Neuron (in vitro differentiated cells): ENCODE measurements at regions not wholly inside any gene's neighbourhood (a gene's known extent, or its start where the extent isn't known, plus 50 kb on each side); places are given as distances from the start of the nearest gene placed in this dataset.

Experiments
- H2AFZ ChIP-seq: one replicate; pipeline ENCODE4 v1.6.1; 2013; ENCODE audit warnings: low read depth, mild to moderate bottlenecking, inconsistent platforms, low read length, moderate library complexity
- H3K27me3 ChIP-seq: one replicate; pipeline ENCODE4 v1.6.1; 2013; ENCODE audit warnings: low read length; ENCODE audit not compliant: insufficient read depth
- H3K36me3 ChIP-seq: one replicate; pipeline ENCODE4 v1.6.1; 2013; ENCODE audit warnings: low read length; ENCODE audit not compliant: insufficient read depth
- H3K4me1 ChIP-seq: one replicate; pipeline ENCODE4 v1.6.1; 2013; ENCODE audit warnings: low read length; ENCODE audit not compliant: insufficient read depth
- H3K4me3 ChIP-seq: 2 replicates; pipeline ENCODE4 v1.5.1; 2013; ENCODE audit warnings: mild to moderate bottlenecking, low read length, moderate library complexity
- H3K9me3 ChIP-seq: one replicate; pipeline ENCODE4 v1.6.1; 2013; ENCODE audit warnings: low read length

DNA sequence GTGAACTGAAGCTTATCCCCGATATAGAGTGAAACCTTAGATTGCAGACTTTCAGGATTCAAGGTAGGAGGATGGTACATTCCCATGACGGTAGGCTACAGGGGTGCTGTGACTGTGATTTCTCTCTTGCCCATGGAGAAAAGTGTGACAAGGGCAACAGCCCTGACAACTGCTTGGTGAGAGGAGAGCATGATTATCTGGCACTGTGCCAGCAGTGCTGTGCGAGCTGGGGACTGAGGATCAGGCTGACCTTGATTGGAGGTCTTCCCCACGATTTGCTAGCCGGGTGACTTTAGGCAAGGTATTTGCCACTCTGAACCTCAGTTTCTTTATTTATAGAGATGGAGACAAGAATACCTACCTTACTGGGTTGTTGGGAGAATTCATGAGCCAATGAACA is 229.5 kb downstream of the PTEN start:
- H3K4me3 ChIP-seq, result no peak overlapping the region
- no peaks in the 10 kb centered on the region for H3K9me3 ChIP-seq
- H3K27me3 ChIP-seq, result peaks cover 3% of the 10 kb centered on the region
- H2AFZ ChIP-seq, result no peak overlapping the region
- no peaks in the 10 kb centered on the region for H3K36me3 ChIP-seq
- H3K4me1 ChIP-seq, result no peaks in the 10 kb centered on the region

DNA sequence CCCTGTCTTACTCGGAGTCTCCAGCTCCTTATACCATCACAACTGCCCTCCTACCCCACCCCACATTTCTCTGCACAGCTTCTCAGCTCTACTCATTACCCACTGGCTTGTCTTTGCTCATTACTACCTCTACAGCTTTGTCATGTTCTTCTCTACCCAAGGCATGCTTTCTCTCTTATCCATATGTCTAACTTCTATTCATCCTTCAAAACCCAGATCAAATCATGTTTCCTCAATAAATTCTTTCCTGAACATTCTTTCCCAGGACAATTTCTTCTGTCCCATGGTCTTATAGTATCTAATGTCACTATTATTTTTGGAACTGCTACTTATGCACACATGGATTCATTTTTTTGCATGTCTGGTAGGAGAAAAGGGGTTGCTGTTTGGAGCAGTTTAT is 231.4 kb downstream of the PTEN start:
- Histone ChIP-seq H3K27me3 (peaks cover 3% of the 10 kb centered on the region), H2AFZ (no peak overlapping the region), H3K4me3 (no peak overlapping the region), H3K4me1 (no peaks in the 10 kb centered on the region), H3K9me3 (no peaks in the 10 kb centered on the region), H3K36me3 (no peaks in the 10 kb centered on the region)

DNA sequence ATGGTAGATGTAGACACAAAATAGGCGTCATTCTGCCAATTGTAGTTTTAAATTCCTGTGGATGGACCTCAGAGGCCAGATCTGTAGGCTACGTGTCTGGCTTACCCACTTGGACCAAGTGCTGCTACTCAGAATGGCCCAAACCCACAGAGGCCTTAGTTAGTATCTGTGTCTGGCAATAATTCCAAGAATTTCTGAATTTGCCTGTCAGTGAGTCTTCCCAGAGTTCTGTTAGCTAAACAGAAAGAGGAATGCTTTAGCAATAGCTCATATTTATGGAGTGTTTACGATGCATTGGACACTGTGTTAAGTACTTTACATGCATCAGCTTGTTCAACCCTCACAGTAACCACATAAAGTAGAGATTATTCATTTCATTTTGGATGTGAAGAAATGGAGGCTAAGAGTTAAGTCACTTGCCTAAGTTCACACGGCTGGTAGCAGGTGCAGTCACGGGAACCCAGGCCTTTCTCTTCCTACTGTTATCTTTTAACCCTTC is 231.8 kb downstream of the PTEN start:
- H3K27me3 ChIP-seq, result peaks cover 3% of the 10 kb centered on the region
- H3K4me3 ChIP-seq, result no peak overlapping the region
- H3K36me3 ChIP-seq, result no peaks in the 10 kb centered on the region
- H3K4me1 ChIP-seq, result no peaks in the 10 kb centered on the region
- H3K9me3 ChIP-seq, result no peaks in the 10 kb centered on the region
- no peak overlapping the region for H2AFZ ChIP-seq

DNA sequence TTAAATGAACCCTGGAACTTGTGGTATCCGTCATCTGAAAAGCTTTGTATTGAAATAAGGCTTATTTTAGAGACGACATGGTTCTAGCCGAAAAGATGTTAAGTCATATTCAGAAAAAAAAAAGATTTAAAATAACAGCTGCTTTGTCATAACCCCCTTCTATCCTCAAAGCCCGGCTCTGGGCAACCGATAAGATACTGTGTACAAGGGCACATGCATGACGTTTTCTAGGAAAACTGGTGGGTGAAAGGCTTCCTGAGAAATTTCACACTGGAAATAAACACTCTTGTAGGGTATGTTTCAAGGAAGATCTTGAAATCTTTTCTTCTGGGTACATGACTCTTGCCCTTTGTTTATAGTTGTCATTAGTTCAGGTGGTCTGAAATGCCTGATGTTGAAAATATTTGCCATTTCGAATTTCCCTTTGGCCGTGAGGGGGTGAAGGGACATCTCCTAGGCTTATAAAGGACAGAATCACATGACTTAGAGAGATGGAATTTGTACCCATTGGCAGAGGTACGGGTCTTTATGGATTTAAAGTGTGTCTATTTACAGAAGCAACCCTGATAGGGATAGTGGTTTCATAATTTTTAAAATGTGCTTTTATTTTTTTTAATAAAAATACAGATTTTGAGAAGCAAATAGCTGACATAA is 232.5 kb downstream of the PTEN start:
- H2AFZ ChIP-seq, result no peak overlapping the region
- H3K4me1 ChIP-seq, result no peaks in the 10 kb centered on the region
- H3K9me3 ChIP-seq, result no peaks in the 10 kb centered on the region
- peaks cover 3% of the 10 kb centered on the region for H3K27me3 ChIP-seq
- no peaks in the 10 kb centered on the region for H3K36me3 ChIP-seq
- no peak overlapping the region for H3K4me3 ChIP-seq

DNA sequence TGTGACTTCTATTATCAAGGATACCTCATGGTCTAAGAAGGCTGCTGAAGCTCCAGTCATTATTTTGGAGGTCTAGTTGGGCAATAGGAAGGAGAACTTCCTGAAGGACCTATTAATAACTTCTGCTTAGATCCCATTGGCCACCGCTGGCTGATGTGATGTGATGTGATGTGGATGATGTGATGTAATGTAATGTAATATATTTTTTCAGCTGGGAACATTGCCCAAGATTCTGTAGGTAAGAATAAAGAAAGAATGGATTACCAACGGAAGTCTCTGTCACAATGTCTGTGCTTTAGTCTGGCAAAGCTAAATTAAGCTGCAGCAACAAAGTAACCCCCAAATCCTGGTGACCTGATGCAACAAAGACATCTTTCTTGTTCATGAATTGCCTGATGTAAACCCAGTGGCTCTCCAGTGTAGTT is 233.7 kb downstream of the PTEN start:
- Histone ChIP-seq H3K9me3 (no peaks in the 10 kb centered on the region), H3K27me3 (no peaks in the 10 kb centered on the region), H3K4me1 (no peaks in the 10 kb centered on the region), H3K4me3 (no peak overlapping the region), H2AFZ (no peak overlapping the region), H3K36me3 (no peaks in the 10 kb centered on the region)

DNA sequence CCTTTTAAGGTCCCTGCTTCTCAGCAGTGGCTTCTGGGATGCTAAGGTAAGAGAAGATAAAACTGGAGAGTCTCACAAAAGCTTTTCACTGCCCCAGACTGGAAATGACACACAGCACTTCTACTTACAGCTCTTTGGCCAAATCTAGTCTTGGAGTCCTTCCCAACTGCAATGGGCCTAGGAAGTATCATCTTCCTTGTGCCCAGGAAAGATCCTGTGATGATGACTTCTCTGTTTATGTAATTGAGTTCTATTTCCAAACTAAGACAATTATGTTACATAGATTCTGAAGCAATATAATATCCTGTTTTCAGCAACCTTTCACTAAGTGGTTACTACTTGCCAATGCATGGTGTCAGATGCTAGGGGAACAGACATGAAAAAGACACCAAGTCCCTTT is 234.1 kb downstream of the PTEN start:
- no peak overlapping the region for H2AFZ ChIP-seq
- no peaks in the 10 kb centered on the region for H3K27me3 ChIP-seq
- no peaks in the 10 kb centered on the region for H3K9me3 ChIP-seq
- no peaks in the 10 kb centered on the region for H3K36me3 ChIP-seq
- H3K4me1 ChIP-seq, result no peaks in the 10 kb centered on the region
- H3K4me3 ChIP-seq, result no peak overlapping the region

DNA sequence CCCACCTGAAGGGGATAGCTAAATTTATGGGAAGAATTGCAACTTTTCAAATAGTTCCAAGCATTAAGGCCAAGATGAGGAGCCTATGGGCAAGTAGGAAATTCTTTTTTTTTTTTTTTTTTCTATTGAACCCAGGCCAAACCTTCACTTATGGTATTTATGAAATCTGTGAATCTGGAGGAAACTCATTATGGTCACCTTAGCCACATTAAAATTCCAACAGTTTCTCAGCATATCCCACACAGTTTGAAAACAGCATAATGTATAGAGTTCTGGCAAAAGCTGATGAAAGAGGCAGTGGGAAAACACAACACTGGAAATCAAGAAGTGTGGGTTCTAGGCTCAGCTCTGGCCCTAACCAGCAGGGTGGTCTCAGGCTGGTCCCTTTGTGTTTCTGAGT is 236.9 kb downstream of the PTEN start:
- Histone ChIP-seq H3K36me3 (no peaks in the 10 kb centered on the region), H3K27me3 (no peaks in the 10 kb centered on the region), H2AFZ (no peak overlapping the region), H3K4me3 (no peak overlapping the region), H3K9me3 (no peaks in the 10 kb centered on the region), H3K4me1 (no peaks in the 10 kb centered on the region)

DNA sequence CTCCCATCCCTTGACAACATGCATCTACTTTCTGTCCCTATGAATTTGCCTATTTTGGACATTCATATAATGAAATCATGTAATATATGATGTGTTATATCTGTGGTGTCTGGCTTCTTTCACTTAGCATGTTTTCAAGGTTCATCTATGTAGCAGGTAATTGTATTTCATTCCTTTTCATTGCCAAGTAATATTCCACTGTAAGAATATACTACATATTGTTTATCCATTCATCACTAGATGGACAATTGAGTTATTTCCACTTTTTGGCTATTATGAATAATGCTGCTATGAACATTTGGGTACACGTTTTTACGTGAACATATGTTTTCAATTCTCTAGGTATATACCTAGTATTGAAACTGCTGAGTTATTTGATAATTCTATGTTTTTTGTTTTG is 238.2 kb downstream of the PTEN start:
- Histone ChIP-seq H3K4me1 (no peaks in the 10 kb centered on the region), H3K4me3 (no peak overlapping the region), H3K9me3 (no peaks in the 10 kb centered on the region), H2AFZ (no peak overlapping the region), H3K36me3 (no peaks in the 10 kb centered on the region), H3K27me3 (no peaks in the 10 kb centered on the region)

DNA sequence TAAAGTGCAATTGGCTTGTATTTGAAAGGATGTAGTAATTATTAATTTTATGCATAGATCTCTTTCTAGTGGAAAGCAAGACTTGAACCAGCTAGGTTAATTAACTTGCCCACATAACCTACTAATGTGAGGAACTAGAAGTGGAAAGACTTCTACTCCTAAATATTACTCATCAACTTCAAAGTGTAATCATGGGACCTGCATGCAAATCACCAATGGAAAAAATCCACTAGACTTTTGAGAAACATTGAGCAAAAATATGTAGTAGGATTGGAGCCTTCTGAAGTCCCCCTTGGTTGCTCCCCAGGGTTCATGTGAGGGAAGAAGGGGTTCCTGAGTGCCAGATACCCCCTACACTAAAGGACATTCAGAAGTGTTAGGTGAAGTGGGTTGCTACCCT is 240.2 kb downstream of the PTEN start:
- Histone ChIP-seq H3K4me3 (no peak overlapping the region), H2AFZ (no peak overlapping the region)

DNA sequence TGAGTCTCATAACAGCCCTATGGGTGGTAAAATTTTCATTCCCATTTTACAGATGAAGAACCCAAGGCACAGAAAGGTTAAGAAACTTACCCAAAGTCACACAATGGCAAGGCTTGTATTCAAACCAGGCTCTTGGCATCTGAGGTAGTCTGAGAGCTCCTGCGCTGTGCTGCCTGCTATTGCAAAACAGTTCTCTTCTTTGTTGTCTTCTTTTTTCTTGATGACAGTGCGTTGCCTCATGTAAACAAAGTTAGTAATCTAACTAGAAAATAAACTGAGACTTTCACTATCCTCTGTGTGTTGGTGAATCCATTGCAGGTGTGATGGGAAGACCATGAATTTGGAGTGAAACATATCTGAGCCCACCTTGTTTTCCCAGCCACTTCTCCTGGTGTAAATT is 240.8 kb downstream of the PTEN start:
- H2AFZ ChIP-seq, result no peak overlapping the region
- no peaks in the 10 kb centered on the region for H3K36me3 ChIP-seq
- H3K9me3 ChIP-seq, result no peaks in the 10 kb centered on the region
- H3K4me1 ChIP-seq, result no peaks in the 10 kb centered on the region
- no peak overlapping the region for H3K4me3 ChIP-seq
- no peaks in the 10 kb centered on the region for H3K27me3 ChIP-seq

More for the DNA sequence above, 240.2 kb downstream of the PTEN start:
- no peaks in the 10 kb centered on the region for H3K4me1 ChIP-seq
- H3K36me3 ChIP-seq, result no peaks in the 10 kb centered on the region
- H3K9me3 ChIP-seq, result no peaks in the 10 kb centered on the region
- no peaks in the 10 kb centered on the region for H3K27me3 ChIP-seq

DNA sequence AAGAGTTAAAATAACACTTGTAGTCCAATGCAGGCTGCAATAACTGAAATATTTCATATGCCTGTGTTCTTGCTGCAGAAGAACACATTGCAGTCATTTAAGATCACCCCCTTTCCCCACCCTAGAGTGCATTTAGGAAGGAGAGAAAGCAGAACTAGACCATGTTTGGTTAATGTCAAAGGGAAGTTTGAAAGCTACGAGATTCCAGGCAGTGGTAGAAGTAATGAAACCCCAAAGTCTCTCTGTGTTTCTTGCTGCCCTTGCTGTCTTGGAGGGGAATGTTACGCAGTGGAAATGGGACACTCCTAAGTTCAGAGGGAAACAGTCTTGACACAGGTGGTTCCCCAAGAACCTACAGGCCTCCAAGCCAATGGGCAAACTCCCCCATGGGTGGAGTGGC is 242.9 kb downstream of the PTEN start:
- Histone ChIP-seq H2AFZ (no peak overlapping the region), H3K4me1 (no peaks in the 10 kb centered on the region), H3K9me3 (no peaks in the 10 kb centered on the region), H3K4me3 (no peak overlapping the region), H3K36me3 (no peaks in the 10 kb centered on the region), H3K27me3 (no peaks in the 10 kb centered on the region)

DNA sequence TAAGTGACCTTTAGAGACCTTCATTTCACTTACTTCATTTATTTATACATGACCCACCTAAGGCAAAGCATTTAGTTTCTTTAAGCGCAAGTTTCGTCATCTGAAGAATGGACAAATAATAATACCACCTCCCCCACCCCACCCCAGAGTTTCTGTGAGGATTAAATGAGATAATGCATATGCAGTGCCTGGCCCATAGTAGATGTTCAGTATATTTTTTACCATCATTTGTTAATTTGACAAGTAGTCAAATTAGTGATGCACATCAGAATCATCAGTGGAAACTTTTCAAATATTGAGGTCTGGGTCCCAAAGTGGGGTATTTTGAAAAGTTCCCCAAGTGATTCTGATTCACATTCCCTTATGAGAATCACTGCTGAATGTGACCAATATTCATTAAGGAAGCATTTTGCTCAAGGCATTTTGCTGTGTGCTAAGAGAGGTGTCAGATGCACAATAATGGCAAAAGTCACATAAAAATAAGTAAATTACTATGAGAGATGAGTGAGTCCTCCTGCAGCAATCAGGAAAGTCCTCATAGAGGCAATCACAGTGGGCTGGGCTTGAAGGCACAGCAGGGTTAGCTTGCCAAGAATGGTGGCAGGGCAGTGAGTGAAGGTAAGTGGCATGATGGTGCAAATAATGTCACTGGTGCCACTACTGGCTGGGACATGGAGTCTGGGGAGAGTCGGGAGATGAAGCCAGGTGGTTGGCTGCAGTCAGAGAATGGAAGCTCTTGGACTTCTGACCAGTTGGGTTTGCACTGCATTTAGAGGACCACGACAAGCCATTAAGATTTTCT is 244.1 kb downstream of the PTEN start:
- Histone ChIP-seq H3K9me3 (no peaks in the 10 kb centered on the region), H3K27me3 (no peaks in the 10 kb centered on the region), H2AFZ (no peak overlapping the region), H3K36me3 (no peaks in the 10 kb centered on the region), H3K4me3 (no peak overlapping the region), H3K4me1 (no peaks in the 10 kb centered on the region)

DNA sequence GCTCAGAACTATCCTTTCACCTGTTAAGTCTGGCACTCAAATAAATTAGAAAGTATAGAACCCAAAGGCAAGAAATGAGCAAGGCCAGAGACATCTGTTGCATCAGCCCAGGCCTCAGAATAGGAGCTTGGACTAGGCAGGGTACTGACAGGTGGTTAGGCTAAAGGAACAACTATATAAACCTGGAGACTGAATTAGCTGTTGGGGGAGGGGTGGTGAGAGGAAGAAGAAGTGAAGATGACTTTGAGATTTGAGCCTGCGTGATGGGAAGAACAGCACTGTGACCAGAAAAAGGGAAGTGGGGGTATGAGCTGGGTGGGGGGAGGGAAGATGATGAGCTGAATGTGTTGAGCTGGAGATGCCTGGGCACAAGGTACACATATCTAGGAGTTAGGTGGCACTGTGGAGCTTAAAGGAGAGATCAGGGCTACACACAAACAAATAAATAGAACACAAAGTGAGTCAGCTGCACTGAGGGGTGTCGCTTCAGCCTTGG is 244.7 kb downstream of the PTEN start:
- no peak overlapping the region for H3K4me3 ChIP-seq
- H3K4me1 ChIP-seq, result no peaks in the 10 kb centered on the region
- H2AFZ ChIP-seq, result no peak overlapping the region
- H3K27me3 ChIP-seq, result no peaks in the 10 kb centered on the region
- no peaks in the 10 kb centered on the region for H3K36me3 ChIP-seq
- H3K9me3 ChIP-seq, result no peaks in the 10 kb centered on the region
